ENCODE measurements at regions not wholly inside any gene's neighbourhood (a gene's known extent, or its start where the extent isn't known, plus 50 kb on each side); places are given as distances from the start of the nearest gene placed in this dataset.

DNA sequence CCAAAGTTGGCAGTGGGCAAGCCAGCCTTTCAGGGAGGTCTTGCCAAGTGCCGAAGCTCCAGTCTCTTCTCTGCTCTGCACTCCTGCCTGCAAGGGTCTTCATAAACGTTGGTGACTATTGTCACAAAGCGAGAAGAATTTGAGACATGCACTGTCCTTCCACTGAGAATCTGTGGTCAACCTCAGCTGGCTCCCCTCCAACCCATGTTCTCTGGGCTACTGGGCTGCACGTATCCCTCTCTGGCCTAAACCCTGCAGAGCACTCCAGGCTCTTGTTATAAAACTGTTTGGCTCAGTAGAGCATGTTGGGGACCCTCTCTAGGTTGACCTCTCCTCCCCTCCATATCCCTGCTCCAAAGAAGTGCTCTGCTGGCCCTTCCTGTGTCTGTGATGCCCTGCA is 260.4 kb upstream of the NFE2L3 start:
- 69 to 89% (median 78%) methylated on average over 2 to 4 of the region's 4 CpGs for WGBS, 4 donors
- Histone ChIP-seq H3K36me3 (replicated peaks in 1 of 2) (no peaks in the 10 kb centered on the region), H3K4me1 (replicated peaks in 1 of 2) (peaks cover 3 to 21% of the 10 kb centered on the region in 2 donors), H3K27ac (no peak overlapping the region), H3K27me3 (no peaks in the 10 kb centered on the region), H3K4me3 (no peak overlapping the region), H3K9me3 (replicated peaks in 1 of 3) (no peaks in the 10 kb centered on the region)
- intact Hi-C loops (cut with DNase I), result loop anchor here (5.0 to 10.0 kb wide), 4 partner anchors 171 to 773 kb away; no protein-coding TSS in a partner anchor
- DNase-seq, result no peak
- no peak for TF ChIP-seq POLR2A (IDR thresholded peaks at IDR 0.05)
- TF ChIP-seq, protein P1, sequence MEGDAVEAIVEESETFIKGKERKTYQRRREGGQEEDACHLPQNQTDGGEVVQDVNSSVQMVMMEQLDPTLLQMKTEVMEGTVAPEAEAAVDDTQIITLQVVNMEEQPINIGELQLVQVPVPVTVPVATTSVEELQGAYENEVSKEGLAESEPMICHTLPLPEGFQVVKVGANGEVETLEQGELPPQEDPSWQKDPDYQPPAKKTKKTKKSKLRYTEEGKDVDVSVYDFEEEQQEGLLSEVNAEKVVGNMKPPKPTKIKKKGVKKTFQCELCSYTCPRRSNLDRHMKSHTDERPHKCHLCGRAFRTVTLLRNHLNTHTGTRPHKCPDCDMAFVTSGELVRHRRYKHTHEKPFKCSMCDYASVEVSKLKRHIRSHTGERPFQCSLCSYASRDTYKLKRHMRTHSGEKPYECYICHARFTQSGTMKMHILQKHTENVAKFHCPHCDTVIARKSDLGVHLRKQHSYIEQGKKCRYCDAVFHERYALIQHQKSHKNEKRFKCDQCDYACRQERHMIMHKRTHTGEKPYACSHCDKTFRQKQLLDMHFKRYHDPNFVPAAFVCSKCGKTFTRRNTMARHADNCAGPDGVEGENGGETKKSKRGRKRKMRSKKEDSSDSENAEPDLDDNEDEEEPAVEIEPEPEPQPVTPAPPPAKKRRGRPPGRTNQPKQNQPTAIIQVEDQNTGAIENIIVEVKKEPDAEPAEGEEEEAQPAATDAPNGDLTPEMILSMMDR (IDR thresholded peaks at IDR 0.05), result no peak

- peaks cover 3 to 21% of the 10 kb centered on the region in 2 donors for H3K4me1 ChIP-seq (replicated peaks in 1 of 2)
- H3K27ac ChIP-seq, result no peak overlapping the region
- H3K27me3 ChIP-seq, result no peaks in the 10 kb centered on the region
- WGBS, 4 donors, result 0 to 21% (median 8%) methylated on average over 1 of the region's 1 CpG
- DNase-seq, result no peak
- intact Hi-C loops (cut with DNase I), result loop anchor here (5.0 to 10.0 kb wide), 4 partner anchors 169 to 771 kb away; no protein-coding TSS in a partner anchor
- TF ChIP-seq POLR2A (IDR thresholded peaks at IDR 0.05), result no peak
- TF ChIP-seq, protein P1 (IDR thresholded peaks at IDR 0.05), result no peak
- H3K9me3 ChIP-seq (replicated peaks in 1 of 3), result no peaks in the 10 kb centered on the region
- H3K4me3 ChIP-seq, result peak overlapping the region in 1 of 4 donors; percentile 64
- no peaks in the 10 kb centered on the region for H3K36me3 ChIP-seq (replicated peaks in 1 of 2)
Measured at GRCh38 chr7:25893436-25893835, 258.6 kb upstream of the NFE2L3 start.

- Histone ChIP-seq H3K27ac (peak overlapping the region in 3 of 5 donors; percentile 55 to 79 (median 56)), H3K9me3 (replicated peaks in 1 of 3) (no peaks in the 10 kb centered on the region), H3K4me3 (peak overlapping the region in 1 of 4 donors; percentile 52), H3K27me3 (no peaks in the 10 kb centered on the region), H3K36me3 (replicated peaks in 1 of 2) (no peaks in the 10 kb centered on the region), H3K4me1 (replicated peaks in 1 of 2) (peaks cover 3 to 21% of the 10 kb centered on the region in 2 donors)
- peak; percentile 50 to 71 (median 66) for DNase-seq
- TF ChIP-seq, protein P1 (IDR thresholded peaks at IDR 0.05), result no peak
- TF ChIP-seq POLR2A (IDR thresholded peaks at IDR 0.05), result peak in 1 of 2 donors; percentile 7
- intact Hi-C loops (cut with DNase I), result loop anchor here (5.0 to 10.0 kb wide), 4 partner anchors 168 to 771 kb away; no protein-coding TSS in a partner anchor
- 63 to 78% (median 74%) methylated on average over 7 of the region's 7 CpGs for WGBS, 4 donors
Measured at GRCh38 chr7:25894002-25894901, 257.7 kb upstream of the NFE2L3 start.

Measured in adrenal gland (tissue), 9 donors.